Mammary epithelial cell (primary cell): ENCODE measurements at regions not wholly inside any gene's neighbourhood (a gene's known extent, or its start where the extent isn't known, plus 50 kb on each side); places are given as distances from the start of the nearest gene placed in this dataset.

Experiments used
- CTCF ChIP-seq, 2 donors: IDR thresholded peaks in 1 of 2; conservative IDR thresholded peaks in 1 of 2; 2 replicates each; pipeline ENCODE4 v1.5.1; 2011 to 2012; ENCODE audit warnings: inconsistent platforms in 2 of 2, low read length in 2 of 2, mild to moderate bottlenecking in 2 of 2, control low read depth in 1 of 2, low read depth in 1 of 2; ENCODE audit not compliant: insufficient read depth in 1 of 2; ENCODE audit errors: extremely low read depth in 1 of 2
- EZH2 ChIP-seq: IDR thresholded peaks from 2 replicates; pipeline ENCODE4 v1.6.1; 2012; ENCODE audit warnings: low read length, inconsistent platforms, borderline replicate concordance

- no peak for TF ChIP-seq CTCF (conservative IDR thresholded peaks at IDR 0.05 in 1 of 2, IDR thresholded peaks at IDR 0.05 in 1 of 2; ENCODE audit: extremely low read depth in 1 of 2, insufficient read depth in 1 of 2, low read depth in 1 of 2, low read length in 2 of 2)
- TF ChIP-seq EZH2 = no peak
These were observed 87.1 kb upstream of the POU3F2 start for GRCh38 chr6:98747273-98747672.
